ENCODE measurements at regions not wholly inside any gene's neighbourhood (a gene's known extent, or its start where the extent isn't known, plus 50 kb on each side); places are given as distances from the start of the nearest gene placed in this dataset.

DNA sequence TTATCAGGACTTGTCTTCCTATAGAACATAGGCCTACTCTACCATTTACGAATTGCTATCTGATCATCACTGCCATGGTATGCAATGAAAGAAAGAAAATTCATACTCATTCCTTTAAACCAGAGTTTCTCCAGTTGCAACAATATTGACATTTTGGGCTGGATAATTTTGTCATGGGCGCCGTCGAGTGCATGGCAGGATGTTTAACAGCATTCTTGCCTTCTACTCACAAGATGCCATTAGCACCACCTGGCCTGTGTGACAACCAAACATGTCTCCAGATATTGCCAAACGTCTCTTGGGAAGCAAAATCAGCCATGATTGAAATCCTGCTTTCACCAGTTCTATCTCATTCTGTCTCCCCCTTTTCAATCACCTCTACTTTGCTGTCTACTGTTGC lies 63.6 kb upstream of the ARHGAP24 start:
- 88 to 94% (median 90%) methylated on average over 5 of the region's 5 CpGs for WGBS, 5 donors
- TF ChIP-seq, protein P1, sequence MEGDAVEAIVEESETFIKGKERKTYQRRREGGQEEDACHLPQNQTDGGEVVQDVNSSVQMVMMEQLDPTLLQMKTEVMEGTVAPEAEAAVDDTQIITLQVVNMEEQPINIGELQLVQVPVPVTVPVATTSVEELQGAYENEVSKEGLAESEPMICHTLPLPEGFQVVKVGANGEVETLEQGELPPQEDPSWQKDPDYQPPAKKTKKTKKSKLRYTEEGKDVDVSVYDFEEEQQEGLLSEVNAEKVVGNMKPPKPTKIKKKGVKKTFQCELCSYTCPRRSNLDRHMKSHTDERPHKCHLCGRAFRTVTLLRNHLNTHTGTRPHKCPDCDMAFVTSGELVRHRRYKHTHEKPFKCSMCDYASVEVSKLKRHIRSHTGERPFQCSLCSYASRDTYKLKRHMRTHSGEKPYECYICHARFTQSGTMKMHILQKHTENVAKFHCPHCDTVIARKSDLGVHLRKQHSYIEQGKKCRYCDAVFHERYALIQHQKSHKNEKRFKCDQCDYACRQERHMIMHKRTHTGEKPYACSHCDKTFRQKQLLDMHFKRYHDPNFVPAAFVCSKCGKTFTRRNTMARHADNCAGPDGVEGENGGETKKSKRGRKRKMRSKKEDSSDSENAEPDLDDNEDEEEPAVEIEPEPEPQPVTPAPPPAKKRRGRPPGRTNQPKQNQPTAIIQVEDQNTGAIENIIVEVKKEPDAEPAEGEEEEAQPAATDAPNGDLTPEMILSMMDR (IDR thresholded peaks at IDR 0.05 in 8 of 11, conservative IDR thresholded peaks at IDR 0.05 in 3 of 11): no peak
- TF ChIP-seq POLR2A (IDR thresholded peaks at IDR 0.05): no peak
- no peak for TF ChIP-seq POLR2AphosphoS5 (IDR thresholded peaks at IDR 0.05)
- H3K4me1 ChIP-seq: no peaks in the 10 kb centered on the region

DNA sequence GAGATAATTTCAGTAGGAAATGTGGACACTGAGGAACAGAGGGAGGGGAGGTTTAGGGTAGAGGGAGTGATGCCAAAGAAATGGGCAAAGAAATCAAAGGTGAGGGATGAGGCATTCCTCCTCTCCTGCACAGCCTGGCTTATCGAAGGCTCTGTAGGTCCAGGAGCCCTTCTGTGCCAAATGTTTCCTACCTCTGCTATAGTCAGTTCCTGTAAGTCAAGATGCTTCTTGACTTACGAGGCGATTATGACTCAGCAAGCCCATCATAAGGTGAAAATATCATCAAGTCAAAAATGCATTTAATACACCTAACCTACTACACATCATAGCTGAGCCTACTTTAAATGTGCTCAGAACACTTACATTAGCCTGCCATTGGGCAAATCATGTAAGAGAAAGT lies 60.0 kb upstream of the ARHGAP24 start:
- 43 to 72% (median 52%) methylated on average over 3 of the region's 3 CpGs for WGBS, 5 donors
- DNase-seq: no peak
- Histone ChIP-seq H3K4me1 (no peaks in the 10 kb centered on the region), H3K4me3 (no peak overlapping the region), H3K9me3 (no peaks in the 10 kb centered on the region), H3K27me3 (replicated peaks in 1 of 7) (no peaks in the 10 kb centered on the region), H3K36me3 (no peaks in the 10 kb centered on the region), H3K27ac (no peak overlapping the region)
- TF ChIP-seq, protein P1 (IDR thresholded peaks at IDR 0.05 in 8 of 11, conservative IDR thresholded peaks at IDR 0.05 in 3 of 11): no peak
- TF ChIP-seq POLR2A (IDR thresholded peaks at IDR 0.05) (no peak), POLR2AphosphoS5 (IDR thresholded peaks at IDR 0.05) (no peak)
- intact Hi-C loops (cut with DNase I; ENCODE audit: low total_unique reads): no loop called here

More for the DNA sequence above, 63.6 kb upstream of the ARHGAP24 start:
- DNase-seq: no peak
- Histone ChIP-seq H3K36me3 (no peaks in the 10 kb centered on the region), H3K4me3 (no peak overlapping the region), H3K9me3 (no peaks in the 10 kb centered on the region), H3K27me3 (replicated peaks in 1 of 7) (no peaks in the 10 kb centered on the region), H3K27ac (no peak overlapping the region)
- intact Hi-C loops (cut with DNase I; ENCODE audit: low total_unique reads): no loop called here

DNA sequence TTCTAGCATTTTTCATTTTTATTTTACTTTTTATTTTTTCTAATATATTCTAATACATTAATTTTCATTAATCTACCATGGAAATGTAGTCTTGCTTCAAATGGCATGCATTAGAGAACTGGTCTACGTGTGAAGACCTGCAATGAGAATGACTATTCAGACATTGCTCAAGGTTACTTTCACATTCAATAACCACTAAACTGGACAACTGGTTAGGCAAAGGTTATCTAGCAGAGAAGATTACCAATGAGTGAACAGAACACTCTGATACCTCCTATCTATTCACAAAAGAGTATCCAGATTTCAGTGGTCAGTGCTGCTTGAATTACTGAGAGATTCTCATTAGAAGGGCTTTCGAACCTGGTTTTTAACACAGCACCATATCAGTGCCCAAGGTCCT lies 58.9 kb upstream of the ARHGAP24 start:
- Histone ChIP-seq H3K36me3 (no peaks in the 10 kb centered on the region), H3K27me3 (replicated peaks in 1 of 7) (no peaks in the 10 kb centered on the region), H3K4me3 (no peak overlapping the region), H3K9me3 (no peaks in the 10 kb centered on the region), H3K4me1 (no peaks in the 10 kb centered on the region), H3K27ac (no peak overlapping the region)
- 84 to 94% (median 89%) methylated on average over 2 of the region's 2 CpGs for WGBS, 5 donors
- intact Hi-C loops (cut with DNase I; ENCODE audit: low total_unique reads): no loop called here
- TF ChIP-seq, protein P1 (IDR thresholded peaks at IDR 0.05 in 8 of 11, conservative IDR thresholded peaks at IDR 0.05 in 3 of 11): no peak
- no peak for DNase-seq

DNA sequence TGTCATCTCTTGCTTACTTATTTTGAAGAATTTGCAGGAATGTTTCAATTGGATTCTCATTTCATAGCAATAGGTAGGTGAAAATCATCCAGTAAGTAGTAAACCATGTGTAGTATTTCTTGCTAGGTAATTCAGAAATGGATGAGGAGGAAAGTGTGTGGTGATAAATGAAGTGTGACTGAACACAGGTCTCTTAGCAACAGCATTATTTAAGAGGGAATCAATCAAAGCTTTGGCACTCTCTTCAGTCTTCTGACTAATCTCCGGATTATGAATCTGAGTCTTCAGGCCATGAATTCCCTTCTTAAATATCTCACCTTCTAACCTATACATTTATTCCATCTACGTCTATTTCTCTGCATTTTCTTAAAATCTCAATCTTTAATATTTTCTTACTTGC lies 55.8 kb upstream of the ARHGAP24 start:
- TF ChIP-seq POLR2A (IDR thresholded peaks at IDR 0.05) (no peak), POLR2AphosphoS5 (IDR thresholded peaks at IDR 0.05) (no peak)
- TF ChIP-seq, protein P1 (IDR thresholded peaks at IDR 0.05 in 8 of 11, conservative IDR thresholded peaks at IDR 0.05 in 3 of 11): no peak
- DNase-seq: no peak
- Histone ChIP-seq H3K4me3 (no peak overlapping the region), H3K9me3 (no peaks in the 10 kb centered on the region), H3K27ac (no peak overlapping the region), H3K27me3 (replicated peaks in 1 of 7) (no peaks in the 10 kb centered on the region), H3K4me1 (peaks cover 0 to 3% (median 0%) of the 10 kb centered on the region in 6 donors), H3K36me3 (no peaks in the 10 kb centered on the region)
- 87 to 95% (median 90%) methylated on average over 2 of the region's 2 CpGs for WGBS, 5 donors
- intact Hi-C loops (cut with DNase I; ENCODE audit: low total_unique reads): no loop called here
